A172 (cell line): ENCODE measurements at regions not wholly inside any gene's neighbourhood (a gene's known extent, or its start where the extent isn't known, plus 50 kb on each side); places are given as distances from the start of the nearest gene placed in this dataset.

Experiments
- DNase-seq: peaks from one replicate; pipeline ENCODE4 v3.0.0-alpha.2; 2015; ENCODE audit warnings: low spot score

- no peak for DNase-seq
Measured at GRCh38 chr21:36532769-36533467, 53.0 kb upstream of the CLDN14 start.

GRCh38 chr21:36533468-36533848 is 53.5 kb upstream of the CLDN14 start:
- no peak for DNase-seq

- DNase-seq, result no peak
Measured at GRCh38 chr21:36534656-36535055, 54.7 kb upstream of the CLDN14 start.

- no peak for DNase-seq
Measured at GRCh38 chr21:36535618-36536241, 55.8 kb upstream of the CLDN14 start.

GRCh38 chr21:36538761-36539160 is 58.8 kb upstream of the CLDN14 start:
- no peak for DNase-seq

GRCh38 chr21:36539434-36540150 is 59.7 kb upstream of the CLDN14 start:
- DNase-seq, result no peak

- no peak for DNase-seq
Measured at GRCh38 chr21:36540700-36541099, 60.8 kb upstream of the CLDN14 start.

GRCh38 chr21:36541721-36542139 is 61.8 kb upstream of the CLDN14 start:
- DNase-seq, result no peak

GRCh38 chr21:36542312-36543101 is 62.6 kb upstream of the CLDN14 start:
- DNase-seq, result no peak

GRCh38 chr21:36543924-36544323 is 64.0 kb upstream of the CLDN14 start:
- DNase-seq, result no peak

- no peak for DNase-seq
Measured at GRCh38 chr21:36544545-36544944, 64.6 kb upstream of the CLDN14 start.

GRCh38 chr21:36545776-36546511 is 66.0 kb upstream of the CLDN14 start:
- DNase-seq, result no peak

GRCh38 chr21:36547464-36547863 is 67.5 kb upstream of the CLDN14 start:
- DNase-seq, result no peak

GRCh38 chr21:36548866-36549265 is 68.9 kb upstream of the CLDN14 start:
- no peak for DNase-seq

GRCh38 chr21:36549470-36549869 is 69.5 kb upstream of the CLDN14 start:
- DNase-seq, result no peak

- no peak for DNase-seq
Measured at GRCh38 chr21:36550761-36551160, 70.8 kb upstream of the CLDN14 start.

- DNase-seq, result no peak
Measured at GRCh38 chr21:36551321-36551720, 71.4 kb upstream of the CLDN14 start.

GRCh38 chr21:36551731-36552433 is 72.0 kb upstream of the CLDN14 start:
- peak; percentile 38 for DNase-seq

GRCh38 chr21:36552434-36552785 is 72.5 kb upstream of the CLDN14 start:
- DNase-seq, result no peak

GRCh38 chr21:36553406-36553805 is 73.5 kb upstream of the CLDN14 start:
- no peak for DNase-seq
